DMS 273 (cell line): ENCODE measurements at regions not wholly inside any gene's neighbourhood (a gene's known extent, or its start where the extent isn't known, plus 50 kb on each side); places are given as distances from the start of the nearest gene placed in this dataset.
A peak's percentile ranks its signal among the peaks of the same experiment; 100 is the strongest.
"Not testable (repeated sequence)": the region's sequence is repeated elsewhere in the genome, so short reads cannot be mapped to it uniquely, and the experiment has no call there.

Experiments
- DNase-seq: peaks from one replicate; lab custom pipeline; 2025; ENCODE audit not compliant: unreplicated experiment; lab: John Stamatoyannopoulos, UW

DNA sequence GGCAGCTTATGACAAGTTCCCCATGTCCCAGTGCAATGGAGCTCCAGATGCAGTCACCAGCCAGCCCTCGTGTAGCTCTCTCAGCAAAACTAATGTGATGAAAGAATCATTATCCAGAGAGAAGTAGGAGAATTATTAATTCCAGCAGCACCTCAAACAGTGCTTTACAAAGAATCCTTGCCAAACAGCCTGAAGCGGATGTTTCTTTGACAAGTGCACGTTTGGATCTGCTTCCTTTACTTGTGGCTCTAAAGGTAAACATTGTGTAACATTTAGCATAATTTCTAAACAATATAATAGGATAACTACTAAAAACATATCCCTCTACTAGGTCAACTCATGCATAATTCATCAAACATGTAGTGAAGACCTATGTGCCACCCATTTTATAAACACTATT, 197.0 kb downstream of the FAM181B start:
- no peak for DNase-seq

DNA sequence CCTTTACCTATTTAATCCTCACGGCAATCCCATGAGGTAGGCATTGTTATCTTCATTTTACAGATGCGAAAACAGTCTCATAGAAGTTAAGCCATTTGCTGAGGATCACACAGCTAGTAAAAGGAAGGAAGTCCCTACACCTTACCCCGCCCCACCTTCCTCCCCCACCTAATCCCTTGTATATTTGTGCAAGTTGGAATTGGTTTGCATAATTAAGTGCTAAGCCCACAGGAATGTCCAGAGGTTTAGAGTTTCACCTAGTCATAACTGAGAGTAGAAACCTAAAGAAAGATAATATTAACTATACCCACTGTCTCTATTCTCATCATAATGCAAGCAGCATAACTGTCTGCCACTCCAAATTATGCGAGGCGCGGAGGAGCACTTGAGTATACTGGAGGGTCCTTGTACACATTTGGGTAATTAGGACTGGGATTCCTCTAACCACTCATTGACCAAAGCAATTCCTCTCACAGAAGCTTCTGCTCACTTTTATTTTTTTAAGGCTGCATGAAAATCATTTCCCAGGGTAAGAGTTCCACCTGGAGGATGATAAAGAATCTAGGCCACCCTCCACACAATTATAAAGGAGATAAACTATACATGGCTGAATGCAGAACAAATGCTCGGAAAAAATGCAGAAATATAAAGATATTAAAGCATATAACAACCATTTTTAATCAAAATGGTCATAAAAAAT, 199.9 kb downstream of the FAM181B start:
- DNase-seq, result no peak

DNA sequence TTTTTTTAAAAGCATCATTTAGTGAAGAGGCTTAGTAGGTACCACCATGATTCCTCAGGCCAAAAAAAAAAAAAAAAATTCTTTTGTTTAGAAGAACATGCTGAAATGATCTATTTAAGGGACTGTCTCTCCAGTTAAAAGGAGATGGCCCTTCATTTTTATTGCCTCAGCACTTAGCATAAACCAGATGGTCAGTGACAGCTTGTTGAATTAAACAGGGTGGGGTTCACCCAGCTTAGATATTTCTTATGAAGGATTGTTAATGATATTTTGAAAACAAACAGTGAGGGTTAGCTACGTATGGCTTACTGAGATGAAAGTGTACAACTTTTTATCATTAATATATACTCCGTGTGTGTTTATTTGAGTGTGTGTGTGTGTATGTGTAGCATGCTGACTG, 203.7 kb downstream of the FAM181B start:
- peak; percentile 14 for DNase-seq

- DNase-seq, result no peak
These were observed 206.5 kb downstream of the FAM181B start for GRCh38 chr11:82527081-82527584.

DNA sequence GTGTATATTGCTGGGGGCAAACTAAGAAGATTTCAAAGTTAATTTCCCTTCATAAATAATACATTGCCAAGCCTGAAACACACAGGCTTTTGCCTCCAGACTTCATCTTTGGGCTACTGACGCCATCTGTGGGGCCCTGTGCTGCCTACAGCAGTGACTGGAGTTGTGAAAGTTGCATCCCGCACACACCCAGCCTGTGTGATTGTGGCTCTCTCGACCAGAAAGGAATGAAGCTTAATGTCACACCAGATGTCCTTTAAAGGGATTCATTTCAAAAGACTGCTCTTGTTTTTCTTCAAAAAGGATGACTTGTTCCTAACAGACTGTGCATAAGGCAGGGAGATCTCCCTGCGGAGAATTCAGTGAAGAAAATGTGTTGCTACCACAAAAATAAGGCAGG, 210.5 kb downstream of the FAM181B start:
- DNase-seq, result peak; percentile 20

GRCh38 chr11:82521427-82521826, 212.2 kb downstream of the FAM181B start:
- no peak for DNase-seq

DNA sequence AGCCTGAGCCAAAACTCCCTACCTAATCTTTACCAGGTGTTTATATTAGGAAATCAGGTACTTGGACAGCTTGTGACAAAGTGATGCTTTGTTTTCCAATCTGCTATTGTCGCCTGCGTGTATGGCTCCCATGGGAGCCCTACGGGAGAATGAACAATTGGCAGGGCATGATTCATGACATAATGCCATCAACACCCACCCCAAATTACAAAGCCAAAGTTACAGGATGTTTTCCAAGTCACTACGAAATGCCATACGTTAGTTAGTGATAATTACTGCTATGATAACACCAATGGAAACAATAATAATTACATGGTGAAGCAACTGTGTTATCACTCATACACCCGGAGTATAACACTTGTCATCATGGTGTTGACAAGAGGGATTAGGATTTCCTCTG, 226.4 kb downstream of the FAM181B start:
- no peak for DNase-seq

GRCh38 chr11:82505379-82505778, 228.3 kb downstream of the FAM181B start:
- DNase-seq, result no peak

GRCh38 chr11:82501174-82501573, 232.5 kb downstream of the FAM181B start:
- not testable (repeated sequence) for DNase-seq

- DNase-seq, result peak; percentile 4
These were observed 238.7 kb downstream of the FAM181B start for GRCh38 chr11:82494988-82495432.

GRCh38 chr11:82474876-82475275, 258.8 kb downstream of the FAM181B start:
- DNase-seq, result no peak

DNA sequence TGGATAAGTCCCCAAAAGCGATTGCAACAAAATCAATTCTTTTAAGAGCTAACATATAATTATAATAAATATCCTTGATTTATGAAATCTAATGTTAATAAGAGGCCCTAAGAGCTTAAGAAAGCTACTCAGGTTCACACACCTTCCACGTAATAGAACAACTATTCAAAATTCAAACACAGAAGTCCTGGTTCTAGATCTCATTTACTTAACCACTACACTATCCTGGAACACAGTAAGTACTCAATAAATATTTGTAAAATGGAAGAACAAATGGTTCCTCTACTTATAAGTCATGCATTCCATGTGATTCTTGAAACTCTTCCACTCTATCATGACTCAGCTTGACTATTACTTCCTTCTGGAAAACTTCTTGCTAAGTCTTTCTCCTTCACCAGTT, 268.2 kb downstream of the FAM181B start:
- no peak for DNase-seq

GRCh38 chr11:82462608-82463242, 270.9 kb downstream of the FAM181B start:
- DNase-seq, result no peak

DNA sequence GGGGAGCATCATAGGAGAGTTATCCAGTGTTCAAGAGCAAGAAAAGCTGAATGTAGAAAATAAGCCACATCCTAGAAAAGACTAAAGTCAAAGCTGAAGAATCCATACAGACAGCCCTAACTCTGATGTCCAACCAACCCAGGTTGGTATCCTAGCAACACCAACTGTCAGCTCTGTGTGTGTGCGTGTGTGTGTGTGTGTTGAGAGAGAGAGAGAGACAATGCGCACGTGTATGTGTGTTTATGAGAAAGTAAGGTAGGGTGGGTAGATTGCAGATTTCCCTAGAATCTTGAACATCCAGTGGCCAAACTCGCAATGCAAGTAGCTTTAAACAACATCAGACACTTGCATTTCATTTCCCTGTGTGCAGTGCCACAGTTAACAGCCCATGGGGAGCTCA, 274.9 kb downstream of the FAM181B start:
- no peak for DNase-seq

DNA sequence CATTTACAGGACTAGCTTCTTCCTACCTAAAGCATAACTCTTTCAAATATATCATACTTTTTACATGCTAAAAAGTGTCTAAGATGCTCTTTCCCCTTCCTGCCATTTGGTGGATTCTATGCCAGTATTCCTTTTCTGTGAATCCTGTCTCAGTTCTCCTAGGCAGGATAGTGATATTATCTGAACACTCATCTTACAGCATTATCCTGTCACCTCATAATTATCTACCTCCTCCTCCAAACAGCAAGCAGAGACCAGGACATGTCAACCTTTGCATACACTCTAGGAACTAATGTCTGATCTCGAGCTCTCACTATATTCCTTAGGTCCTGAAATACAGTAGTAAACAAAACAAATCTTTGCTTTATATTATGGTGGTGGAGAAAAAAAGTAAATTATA, 275.5 kb downstream of the FAM181B start:
- DNase-seq, result no peak

DNA sequence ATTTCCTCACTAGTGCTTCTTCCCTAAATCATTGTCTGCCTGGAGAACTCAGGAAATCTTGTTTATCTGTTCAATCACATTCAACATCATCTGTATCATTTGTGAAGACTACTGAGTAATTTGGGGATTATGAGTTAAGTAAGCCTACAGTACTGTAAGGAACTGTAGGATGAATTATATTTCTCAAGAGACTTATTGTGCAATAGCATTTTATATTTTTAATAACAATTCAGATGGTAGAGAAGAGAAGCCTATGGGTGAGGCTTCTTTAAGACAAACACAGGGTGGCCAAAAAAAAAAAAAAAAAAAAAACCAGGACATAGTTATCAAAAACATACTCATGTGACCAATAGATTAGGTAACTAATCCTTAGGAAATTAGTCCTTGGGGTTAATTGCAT, 282.7 kb downstream of the FAM181B start:
- no peak for DNase-seq

- DNase-seq, result no peak
These were observed 327.1 kb downstream of the FAM181B start for GRCh38 chr11:82406611-82407010.

- no peak for DNase-seq
These were observed 328.2 kb downstream of the FAM181B start for GRCh38 chr11:82405421-82405820.

- DNase-seq, result no peak
These were observed 328.7 kb downstream of the FAM181B start for GRCh38 chr11:82404981-82405380.

- DNase-seq, result no peak
These were observed 329.9 kb downstream of the FAM181B start for GRCh38 chr11:82403640-82404305.

- DNase-seq, result no peak
These were observed 335.3 kb downstream of the FAM181B start for GRCh38 chr11:82398300-82398815.

- DNase-seq, result not testable (repeated sequence)
These were observed 337.0 kb downstream of the FAM181B start for GRCh38 chr11:82396639-82397038.
